GM12878 (cell line): ENCODE measurements at regions not wholly inside any gene's neighbourhood (a gene's known extent, or its start where the extent isn't known, plus 50 kb on each side); places are given as distances from the start of the nearest gene placed in this dataset.

ENCODE experiments used
- ATAC-seq: fragments of 200-7000 bp; cut with Tn5 transposase; 3 replicates; pipeline ENCODE4 v1.9.1; 2020; ENCODE audit warnings: mild to moderate bottlenecking, moderate library complexity
- BruUV-seq: library from RNA; stranded (reverse); fragments of 400-500 nt; replicated peaks from 2 replicates; lab custom pipeline; 2021; lab: Mats Ljungman, UMichigan
- CTCF ChIA-PET: fragments of 300-600 bp; sonication (Branson Sonifier 250); formaldehyde crosslinking; extraction: SDS; loops from one replicate; lab custom pipeline; 2021; ENCODE audit warnings: inconsistent platforms; lab: Yijun Ruan, JAX
- POLR2A ChIA-PET: fragments of 350-600 bp; formaldehyde crosslinking; extraction: SDS; loops from one replicate; lab custom pipeline; 2021; ENCODE audit warnings: inconsistent platforms; lab: Charles Lee
- RAD21 ChIA-PET: fragments of 300-600 bp; sonication (Branson Sonifier 250); formaldehyde crosslinking; loops from one replicate; lab custom pipeline; 2023; ENCODE audit warnings: antibody characterized with exemption; ENCODE audit not compliant: unreplicated experiment; lab: Charles Lee
- SMC1A ChIA-PET: fragments of 300-600 bp; sonication (Branson Sonifier 250); formaldehyde crosslinking; loops from one replicate; lab custom pipeline; 2023; ENCODE audit not compliant: unreplicated experiment, uncharacterized antibody; lab: Charles Lee
- DNase-seq: peaks from one replicate; pipeline ENCODE4 v3.0.0-alpha.2; 2011; ENCODE audit warnings: low read depth, low spot score
- FAIRE-seq: peaks from 3 replicates; lab custom pipeline; 2011; peaks lifted over from hg19 to GRCh38; lab: Jason Lieb, UNC
- H2AFZ ChIP-seq: 2 replicates; pipeline ENCODE4 v1.6.0; 2011; ENCODE audit warnings: low read depth, low read length, control low read depth; ENCODE audit not compliant: control insufficient read depth
- H3K27ac ChIP-seq: 2 replicates; pipeline ENCODE4 v1.5.1; 2011; ENCODE audit warnings: control low read depth; ENCODE audit not compliant: control insufficient read depth, insufficient read depth
- H3K27me3 ChIP-seq, 2 experiments: replicated peaks in 1 of 2; 2 replicates each; pipeline versions ENCODE4 v1.6.0 to v1.6.1; 2011; ENCODE audit warnings: low read length in 1 of 2; ENCODE audit not compliant: control insufficient read depth in 2 of 2, insufficient read depth in 2 of 2
- H3K36me3 ChIP-seq, 2 experiments: 2 replicates each; pipeline ENCODE4 v1.5.1; 2011; ENCODE audit warnings: low read length in 1 of 2; ENCODE audit not compliant: control insufficient read depth in 2 of 2, insufficient read depth in 2 of 2
- H3K4me1 ChIP-seq: 2 replicates; pipeline ENCODE4 v1.6.1; 2011; ENCODE audit warnings: mild to moderate bottlenecking, low read length, moderate library complexity, mixed read lengths; ENCODE audit not compliant: control insufficient read depth, insufficient read depth
- H3K4me2 ChIP-seq: 2 replicates; pipeline ENCODE4 v1.6.0; 2011; ENCODE audit warnings: control low read depth; ENCODE audit not compliant: control insufficient read depth, insufficient read depth
- H3K4me3 ChIP-seq: fragments of 200-600 bp; sonication (generic); 2 replicates; pipeline ENCODE4 v1.5.1; 2016
- H3K79me2 ChIP-seq: 2 replicates; pipeline ENCODE4 v1.6.0; 2011; ENCODE audit warnings: low read length; ENCODE audit not compliant: control insufficient read depth, insufficient read depth
- H3K9ac ChIP-seq: 2 replicates; pipeline ENCODE4 v1.8.0; 2011; ENCODE audit warnings: low read length, control low read depth, mixed read lengths; ENCODE audit not compliant: control insufficient read depth, insufficient read depth
- H3K9me3 ChIP-seq: replicated peaks from 3 replicates; pipeline ENCODE4 v1.5.1; 2011; ENCODE audit warnings: mild to moderate bottlenecking, low read length; ENCODE audit not compliant: control insufficient read depth, insufficient read depth
- H4K20me1 ChIP-seq: 2 replicates; pipeline ENCODE4 v1.6.0; 2011; ENCODE audit not compliant: control insufficient read depth, insufficient read depth
- BCL11A ChIP-seq: IDR thresholded peaks from 2 replicates; pipeline ENCODE4 v1.6.1; 2011; ENCODE audit warnings: low read depth, low read length
- CEBPB ChIP-seq, 2 experiments: fragments of 150-350 bp in 1 of 2; IDR thresholded peaks; 2 replicates each; pipeline ENCODE4 v1.6.1; 2012 to 2014; ENCODE audit warnings: low read depth in 2 of 2, low read length in 2 of 2, borderline replicate concordance in 1 of 2, inconsistent platforms in 1 of 2
- CHD2 ChIP-seq: IDR thresholded peaks from 2 replicates; pipeline ENCODE4 v1.6.1; 2011; ENCODE audit warnings: low read depth, low read length, improper control_type of control experiment, borderline replicate concordance
- CREM ChIP-seq: IDR thresholded peaks from 2 replicates; pipeline ENCODE4 v1.6.1; 2014; ENCODE audit warnings: antibody characterized with exemption, low read depth
- EED ChIP-seq: sonication (generic); IDR thresholded peaks from 2 replicates; pipeline ENCODE4 v1.6.1; 2016; ENCODE audit warnings: antibody characterized with exemption, low read depth
- HDGF ChIP-seq: fragments of 450-650 bp; IDR thresholded peaks from 2 replicates; pipeline ENCODE4 v1.6.1; 2016; ENCODE audit warnings: antibody characterized with exemption
- MXI1 ChIP-seq: fragments of 150-350 bp; IDR thresholded peaks from 2 replicates; pipeline ENCODE4 v1.6.1; 2011; ENCODE audit warnings: low read depth, mild to moderate bottlenecking, inconsistent platforms, low read length, improper control_type of control experiment
- POLR2AphosphoS2 ChIP-seq: IDR thresholded peaks from 2 replicates; pipeline ENCODE4 v1.6.1; 2011; ENCODE audit warnings: low read depth, mild to moderate bottlenecking, low read length, improper control_type of control experiment, moderate library complexity
- SIN3A ChIP-seq: IDR thresholded peaks from 2 replicates; pipeline ENCODE4 v1.6.1; 2012; ENCODE audit warnings: low read depth, low read length, improper control_type of control experiment
- TARDBP ChIP-seq: IDR thresholded peaks from 2 replicates; pipeline ENCODE4 v1.6.1; 2016; ENCODE audit warnings: borderline replicate concordance
- TCF12 ChIP-seq: IDR thresholded peaks from 2 replicates; pipeline ENCODE4 v1.6.1; 2011; ENCODE audit warnings: low read depth, mild to moderate bottlenecking, low read length
- WGBS: methylation state at CpG from one replicate; pipeline ENCODE4 v1.1.6; 2016; ENCODE audit warnings: low lambda C conversion rate; ENCODE audit not compliant: insufficient replicate concordance, insufficient coverage; ENCODE audit errors: missing lambda C conversion rate; 5-methylcytosine and 5-hydroxymethylcytosine counted together
- in situ Hi-C: fragments of 300-500 bp; cut with MboI; formaldehyde crosslinking; loops from 9 replicates; pipeline ENCODE4 v1.14.3; 2018; ENCODE audit warnings: mixed read lengths
- intact Hi-C: fragments of 100-400 bp; cut with micrococcal nuclease; formaldehyde crosslinking; loops from one replicate; pipeline ENCODE4 v1.14.2; 2022; ENCODE audit not compliant: unreplicated experiment

- H3K4me1 ChIP-seq = no peaks in the 10 kb centered on the region
- no peaks in the 10 kb centered on the region for H3K27me3 ChIP-seq
- no peak for TF ChIP-seq TARDBP
- no peak for TF ChIP-seq BCL11A
- no peak for TF ChIP-seq TCF12
- TF ChIP-seq CHD2 = no peak
- TF ChIP-seq EED = no peak
- TF ChIP-seq MXI1 = no peak
- TF ChIP-seq CREM = no peak
- no peak for TF ChIP-seq HDGF
- TF ChIP-seq CEBPB (IDR thresholded peaks at IDR 0.05; ENCODE audit: borderline replicate concordance in 1 of 2, low read depth in 2 of 2, low read length in 2 of 2) = no peak
- TF ChIP-seq POLR2AphosphoS2 = no peak
- no peak for TF ChIP-seq SIN3A
- TF ChIP-seq, all 136 proteins: peak for 0
- in situ Hi-C loops (no loop called here), intact Hi-C loops (no loop called here)
- no peak for ATAC-seq
- POLR2A ChIA-PET = no interaction called here
- no peak for DNase-seq
- FAIRE-seq = no peak
- H3K4me3 ChIP-seq = no peak overlapping the region
- H3K36me3 ChIP-seq = no peaks in the 10 kb centered on the region
- H2AFZ ChIP-seq = no peak overlapping the region
- RAD21 ChIA-PET = no interaction called here
- H3K9me3 ChIP-seq = no peaks in the 10 kb centered on the region; the same call in 1 of the 3 replicates
- SMC1A ChIA-PET = no interaction called here
- H3K79me2 ChIP-seq = no peaks in the 10 kb centered on the region
- 21% methylated on average over 2 of the region's 2 CpGs for WGBS
- no peak overlapping the region for H3K27ac ChIP-seq
- CTCF ChIA-PET = no interaction called here
- BruUV-seq = no TSS peak
- no peak overlapping the region for H3K9ac ChIP-seq
- no peaks in the 10 kb centered on the region for H4K20me1 ChIP-seq
- no peak overlapping the region for H3K4me2 ChIP-seq
These were observed 585.6 kb downstream of the UTRN start for GRCh38 chr6:144870782-144871181.
